Esophagus muscularis mucosa (tissue), 3 donors: ENCODE measurements at regions not wholly inside any gene's neighbourhood (a gene's known extent, or its start where the extent isn't known, plus 50 kb on each side); places are given as distances from the start of the nearest gene placed in this dataset.

Experiments
- CTCF ChIP-seq, 3 experiments: fragments of 200-600 bp in 2 of 3; fragments of 450-650 bp in 1 of 3; sonication (generic) in 2 of 3; IDR thresholded peaks; one replicate each; pipeline ENCODE4 v1.5.1; 2017 to 2019; ENCODE audit warnings: antibody characterized with exemption in 3 of 3, mild to moderate bottlenecking in 2 of 3, moderate library complexity in 1 of 3
- POLR2AphosphoS5 ChIP-seq, 2 donors: sonication (generic); formaldehyde crosslinking; IDR thresholded peaks; one replicate each; pipeline ENCODE4 v1.6.1; 2017; ENCODE audit warnings: antibody characterized with exemption in 2 of 2

GRCh38 chr2:83536556-83536955 is 922.5 kb downstream of the SUCLG1 start:
- TF ChIP-seq POLR2AphosphoS5 (IDR thresholded peaks at IDR 0.05), result no peak
- TF ChIP-seq CTCF (IDR thresholded peaks at IDR 0.05), result no peak
